HT-29 (cell line): ENCODE measurements at regions not wholly inside any gene's neighbourhood (a gene's known extent, or its start where the extent isn't known, plus 50 kb on each side); places are given as distances from the start of the nearest gene placed in this dataset.
"Not testable (repeated sequence)": the region's sequence is repeated elsewhere in the genome, so short reads cannot be mapped to it uniquely, and the experiment has no call there.

Experiments
- DNase-seq: peaks from one replicate; pipeline ENCODE4 v3.0.0-alpha.2; 2015; ENCODE audit warnings: low spot score

DNA sequence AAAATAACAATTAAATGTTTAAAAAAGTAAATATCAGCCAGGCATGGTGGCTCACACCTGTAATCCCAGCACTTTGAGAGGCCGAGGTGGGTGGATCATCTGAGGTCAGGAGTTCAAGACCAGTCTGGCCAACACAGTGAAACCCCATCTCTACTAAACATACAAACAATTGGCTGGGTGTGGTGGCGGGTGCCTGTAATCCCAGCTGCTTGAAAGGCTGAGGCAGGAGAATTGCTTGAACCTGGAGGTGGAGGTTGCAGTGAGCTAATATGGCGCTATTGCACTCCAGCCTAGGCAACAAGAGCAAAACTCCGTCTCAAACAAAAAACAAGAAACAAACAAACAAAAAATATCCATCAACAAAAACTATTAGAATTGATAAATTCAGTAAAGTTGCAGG, 77.5 kb downstream of the SNX5 start:
- not testable (repeated sequence) for DNase-seq

DNA sequence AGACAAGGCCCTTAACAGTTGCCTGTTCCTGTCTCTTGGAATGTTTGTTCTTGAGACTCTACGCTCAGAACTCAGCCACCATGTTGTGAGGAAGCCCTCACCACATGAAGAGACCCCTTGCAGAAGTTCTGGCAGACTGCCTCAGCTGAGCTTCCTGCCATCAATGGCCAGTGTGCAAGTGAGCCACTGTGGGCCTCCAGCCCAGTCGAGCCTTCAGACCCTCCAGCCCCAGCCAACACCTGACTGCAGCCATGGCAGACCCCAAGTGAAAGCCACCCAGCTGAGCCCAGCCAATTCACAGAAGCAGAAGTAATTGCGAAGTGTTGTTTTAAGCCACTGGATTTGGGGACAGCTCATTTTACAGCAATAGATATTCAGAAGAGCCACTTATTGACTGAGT, 78.3 kb downstream of the SNX5 start:
- DNase-seq = no peak

DNA sequence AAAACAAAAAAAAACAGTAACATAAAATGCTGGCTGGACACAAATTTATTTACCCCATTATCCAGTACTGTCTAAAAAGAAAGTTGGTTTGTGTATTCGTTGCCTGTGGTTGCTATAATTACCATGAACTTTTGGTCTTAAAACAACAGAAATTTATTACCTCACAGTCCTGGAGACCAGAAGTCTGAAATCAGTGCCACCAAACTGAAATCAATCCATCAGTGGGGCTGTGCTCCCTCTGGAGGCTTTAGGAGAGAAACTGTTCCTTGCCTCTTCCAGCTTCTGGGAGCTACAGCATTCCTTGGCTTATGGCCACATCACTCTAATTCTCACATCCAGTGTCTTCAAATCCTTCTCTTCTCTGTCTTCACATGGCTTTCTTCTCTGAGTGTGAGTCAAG, 79.4 kb downstream of the SNX5 start:
- peak; percentile 25 for DNase-seq

DNA sequence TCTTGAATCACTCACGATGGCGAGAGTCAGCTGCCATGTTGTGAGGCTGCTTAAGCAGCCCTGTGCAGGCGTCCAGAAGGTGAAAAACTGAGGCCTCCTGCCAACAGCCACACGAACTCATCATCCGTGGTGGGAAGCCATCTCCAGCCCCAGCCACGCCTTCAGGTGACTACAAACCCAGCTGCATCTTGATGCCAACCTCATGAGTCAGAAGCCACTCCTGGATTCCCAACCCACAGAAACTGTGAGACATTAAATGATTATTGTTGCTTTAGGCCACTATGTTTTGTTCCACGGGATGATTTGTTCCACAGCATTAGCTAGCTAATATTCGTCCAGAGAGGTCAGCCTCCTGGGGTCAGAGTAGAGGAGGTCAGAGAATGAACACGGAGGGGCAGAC, 80.5 kb downstream of the SNX5 start:
- DNase-seq = no peak

DNA sequence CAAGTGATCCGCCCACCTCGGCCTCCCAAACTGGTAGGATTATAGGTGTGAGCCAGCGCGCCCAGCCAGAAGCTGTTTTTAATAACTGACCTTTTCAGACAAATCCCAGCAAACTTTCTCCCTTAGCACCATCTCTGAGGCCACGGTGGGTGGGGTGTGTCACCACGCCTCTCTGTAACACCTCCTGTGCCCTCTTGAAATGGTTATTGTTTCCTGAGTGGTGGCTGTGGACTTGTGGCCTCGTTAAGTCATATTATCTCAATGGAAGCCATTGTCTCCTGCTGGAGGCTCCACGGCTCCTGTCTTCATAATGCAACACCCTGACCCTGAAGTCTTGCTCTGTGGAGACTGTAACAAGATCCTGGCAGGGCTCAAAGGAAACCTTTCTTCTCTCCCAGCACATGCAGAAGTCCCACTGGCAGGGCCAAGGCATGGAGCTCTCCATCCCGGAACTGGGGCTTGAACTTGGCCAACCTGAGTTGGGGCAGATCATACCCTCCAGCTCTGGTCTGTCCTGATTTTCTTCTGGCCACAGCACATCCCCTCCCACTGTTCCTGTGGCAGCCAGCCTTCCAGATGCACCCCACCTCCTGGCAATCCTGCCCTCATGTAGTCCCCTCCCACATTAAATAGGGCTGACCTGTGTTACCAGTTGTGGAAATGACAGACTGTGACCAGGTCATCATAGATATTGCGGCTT, 81.1 kb downstream of the SNX5 start:
- no peak for DNase-seq

DNA sequence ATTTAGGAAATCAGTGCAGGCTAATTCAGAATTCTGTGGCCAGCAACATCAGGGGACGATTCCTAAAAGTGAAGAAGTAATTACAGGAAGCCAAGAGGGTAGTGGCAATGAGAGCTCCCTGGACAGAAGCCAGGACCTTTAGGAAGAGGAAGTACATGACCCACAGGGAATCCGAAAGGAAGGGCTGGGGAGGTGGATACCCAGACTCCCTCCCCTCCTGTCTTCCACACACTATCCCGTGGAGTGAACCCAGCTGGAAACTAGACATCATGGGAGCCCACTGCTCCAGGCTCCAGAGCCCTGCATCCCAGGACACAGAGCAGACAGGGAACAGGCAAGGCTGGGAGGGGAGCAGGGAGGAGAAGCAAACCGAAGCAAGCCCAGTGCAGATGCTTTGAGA, 83.0 kb downstream of the SNX5 start:
- DNase-seq = no peak

DNA sequence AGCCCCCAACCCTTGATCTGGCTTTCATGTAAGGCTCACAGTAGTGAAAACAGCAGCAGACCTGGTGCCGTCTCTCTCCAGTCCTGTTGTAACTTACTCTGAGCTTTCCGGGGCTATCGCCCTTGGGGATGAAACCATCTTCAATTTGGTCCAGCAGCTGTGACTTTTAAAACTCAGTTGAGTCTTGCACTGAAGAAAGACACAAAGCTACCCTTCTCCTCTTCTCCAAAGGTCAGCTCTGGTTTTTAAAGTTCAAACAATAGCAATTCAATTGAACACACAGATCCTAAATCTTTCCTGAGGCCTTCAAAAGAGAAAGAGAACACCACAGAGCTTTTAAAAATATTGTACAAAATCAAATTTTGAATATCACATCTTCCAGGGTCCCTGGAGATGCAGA, 83.5 kb downstream of the SNX5 start:
- DNase-seq = no peak

DNA sequence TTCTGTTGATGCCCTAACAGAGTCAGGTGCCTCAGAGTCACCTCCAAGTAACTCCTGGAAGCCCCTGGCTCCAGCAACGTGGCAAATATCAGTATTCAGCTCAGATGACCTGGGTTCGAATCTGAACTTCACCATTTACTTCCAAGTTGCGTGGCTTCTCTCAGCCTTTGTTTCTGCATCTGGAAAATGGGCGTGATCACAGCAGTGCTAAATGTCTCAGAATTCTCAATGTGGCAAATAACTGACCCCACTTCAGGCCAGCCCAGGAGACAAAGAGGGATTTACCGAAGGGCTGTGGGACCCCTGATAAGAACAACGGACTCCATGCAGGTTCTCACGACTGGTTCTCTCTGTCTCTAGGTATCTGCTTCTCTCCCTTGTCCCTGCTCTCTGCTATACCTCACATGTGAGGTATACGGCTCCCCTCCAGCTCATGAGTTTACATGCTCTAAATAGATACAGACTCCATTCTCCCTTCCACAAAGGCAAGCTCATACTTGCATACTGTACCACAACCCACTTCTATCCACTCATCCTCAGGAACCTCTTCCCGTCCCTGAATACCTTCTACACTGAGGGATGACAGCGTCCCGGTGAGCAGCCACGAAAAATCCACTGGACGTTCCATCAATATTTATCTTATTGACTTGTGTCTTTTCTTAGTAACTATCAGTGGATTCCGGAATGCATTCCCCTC, 84.1 kb downstream of the SNX5 start:
- no peak for DNase-seq

DNA sequence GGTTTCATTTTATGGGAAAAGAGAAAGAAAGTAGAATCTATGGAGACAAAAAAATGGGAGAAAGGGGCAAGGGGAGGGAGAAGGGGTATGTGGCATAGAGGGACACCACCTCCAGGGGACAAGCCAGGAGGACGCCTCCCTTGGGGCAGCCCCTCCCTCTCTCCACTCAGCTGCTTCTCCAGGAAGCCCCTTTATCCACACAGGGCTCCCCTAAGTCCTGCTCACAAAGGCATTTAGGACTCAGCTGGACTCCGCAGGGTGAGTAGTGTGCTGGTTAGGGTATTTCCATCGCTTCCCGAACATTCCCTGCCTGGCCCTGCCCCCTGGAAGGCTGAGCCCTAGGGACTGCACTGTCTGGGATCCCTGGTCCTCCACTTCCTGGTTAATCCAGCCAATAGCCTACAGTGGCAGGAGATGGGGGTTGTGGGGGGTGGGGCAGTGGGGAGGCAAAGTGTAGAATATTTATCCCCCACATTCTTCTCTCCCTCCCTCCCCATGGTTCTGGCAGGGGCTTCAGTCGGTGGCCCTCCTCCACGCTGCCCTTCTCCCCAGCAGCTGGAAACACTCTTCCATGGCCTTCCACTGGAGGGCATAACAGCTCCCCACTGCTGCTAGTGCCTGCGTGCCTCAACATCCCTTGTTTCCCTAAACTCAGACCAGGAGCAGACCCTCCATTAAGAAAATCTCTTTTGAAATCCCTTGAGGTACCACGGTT, 84.8 kb downstream of the SNX5 start:
- DNase-seq = no peak

DNA sequence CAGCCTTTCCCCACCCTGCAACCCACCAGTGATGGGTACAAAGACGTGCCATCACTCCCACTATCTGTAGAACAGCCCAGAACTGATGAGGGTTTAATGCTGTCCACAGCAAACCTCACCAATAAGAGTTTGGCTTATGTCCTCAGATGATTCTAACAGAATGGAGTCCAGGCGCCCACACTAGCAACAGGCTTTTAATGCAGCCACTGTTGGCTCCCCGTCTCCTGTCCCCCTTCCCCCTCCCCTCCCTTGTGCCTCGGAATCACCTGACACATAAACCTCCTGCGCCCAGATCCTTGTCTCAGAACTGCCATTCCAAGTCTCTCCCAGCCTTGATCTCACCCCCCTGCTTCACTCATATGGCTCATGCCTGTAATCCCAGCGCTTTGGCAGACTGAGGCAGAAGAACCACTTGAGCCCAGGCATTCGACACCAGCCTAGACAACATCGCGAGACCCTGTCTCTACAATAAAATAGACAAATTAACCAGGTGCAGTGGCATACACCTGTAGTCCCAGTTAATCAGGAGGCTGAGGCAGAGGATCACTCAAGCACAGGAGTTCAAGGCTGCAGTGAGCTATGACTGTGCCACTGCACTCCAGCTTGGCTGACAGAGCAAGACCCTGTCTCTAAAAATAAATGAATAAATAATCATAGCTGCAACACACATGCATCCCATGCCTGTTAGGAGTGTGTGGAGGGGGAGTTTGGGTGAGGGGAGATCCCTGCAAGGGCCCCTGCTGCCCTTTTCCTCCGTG, 85.6 kb downstream of the SNX5 start:
- DNase-seq = no peak

DNA sequence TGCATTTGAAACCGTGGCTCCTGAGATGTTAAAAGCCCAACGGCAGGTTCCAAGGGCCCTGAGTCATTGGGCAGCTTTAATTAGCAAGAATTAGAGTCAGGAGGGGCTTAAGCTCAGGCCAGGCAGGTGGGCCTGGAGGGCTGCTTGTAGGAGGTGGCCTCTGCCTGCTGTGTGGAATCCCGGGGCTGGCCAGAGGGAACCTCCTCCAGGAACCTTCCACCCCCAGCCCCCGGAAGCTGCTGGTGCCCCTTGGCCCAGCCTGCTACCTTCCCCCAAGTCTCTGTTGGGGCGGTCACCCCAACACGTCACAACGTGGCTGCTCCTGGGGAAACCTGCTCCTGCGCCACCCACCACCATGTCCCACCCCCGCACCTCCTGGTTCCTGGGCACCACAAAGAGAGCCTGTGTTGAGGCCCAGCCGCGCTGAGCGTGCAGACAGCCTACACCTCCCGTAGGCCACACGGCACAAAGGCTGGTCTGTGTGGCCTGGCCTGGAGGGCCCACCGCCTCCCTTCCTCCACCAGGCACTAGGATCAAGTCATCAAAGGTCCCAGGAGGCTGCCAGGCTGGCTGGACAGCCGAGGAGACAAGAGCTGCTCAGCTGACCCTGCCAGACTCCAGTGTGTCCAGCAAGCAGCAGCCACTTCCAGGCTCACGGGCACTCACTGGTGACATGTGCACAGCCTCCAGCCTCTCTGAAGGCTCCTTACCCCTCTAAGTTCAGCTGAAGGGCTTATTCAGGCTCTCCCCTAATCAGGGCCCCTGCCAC, 86.3 kb downstream of the SNX5 start:
- DNase-seq = no peak

DNA sequence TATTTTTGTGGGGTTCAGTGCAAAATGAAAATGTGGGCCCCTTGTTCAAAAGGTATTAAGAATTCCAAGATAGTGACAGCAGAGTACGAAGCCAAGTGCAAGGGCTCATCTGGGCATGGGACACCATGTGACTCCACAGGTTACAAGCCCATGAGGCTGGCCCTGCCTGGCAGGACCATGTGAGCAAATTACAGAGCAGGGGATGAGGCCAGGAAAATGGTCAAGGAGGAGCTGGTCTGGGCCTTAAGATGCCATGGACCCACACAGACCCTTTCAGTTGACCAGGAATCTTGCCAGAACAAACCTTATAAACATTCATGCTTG, 86.9 kb downstream of the SNX5 start:
- no peak for DNase-seq

DNA sequence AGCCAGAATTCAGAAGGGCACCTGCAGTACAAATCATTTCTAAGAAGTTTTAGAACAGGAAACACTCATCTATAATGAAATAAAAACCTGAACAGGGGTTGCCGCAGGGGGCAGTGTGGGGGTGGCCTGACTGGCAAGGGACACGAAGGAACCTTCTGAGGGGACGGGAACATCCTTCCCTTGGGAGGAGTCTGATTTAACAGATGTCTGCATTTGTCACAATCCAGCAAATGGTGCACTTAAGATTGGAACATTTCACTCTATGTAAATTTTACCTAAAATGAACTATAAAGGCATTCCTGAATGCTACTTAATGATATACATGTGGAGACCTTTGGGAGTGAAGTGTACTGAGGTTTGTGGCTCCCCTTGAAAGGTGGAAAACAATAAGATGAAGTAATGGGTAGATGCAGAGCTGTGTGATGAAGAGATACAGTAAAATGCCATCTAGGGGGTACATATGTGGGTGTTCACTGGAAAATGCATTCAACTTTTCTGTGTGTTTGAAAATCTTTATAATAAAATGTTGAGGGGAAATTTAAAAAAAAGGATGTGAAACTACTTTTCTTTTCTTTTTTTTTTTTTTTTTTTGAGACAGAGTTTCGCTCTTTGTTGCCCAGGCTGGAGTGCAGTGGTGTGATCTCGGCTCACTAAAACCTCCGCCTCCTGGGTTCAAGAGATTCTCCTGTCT, 89.5 kb downstream of the SNX5 start:
- DNase-seq = no peak

DNA sequence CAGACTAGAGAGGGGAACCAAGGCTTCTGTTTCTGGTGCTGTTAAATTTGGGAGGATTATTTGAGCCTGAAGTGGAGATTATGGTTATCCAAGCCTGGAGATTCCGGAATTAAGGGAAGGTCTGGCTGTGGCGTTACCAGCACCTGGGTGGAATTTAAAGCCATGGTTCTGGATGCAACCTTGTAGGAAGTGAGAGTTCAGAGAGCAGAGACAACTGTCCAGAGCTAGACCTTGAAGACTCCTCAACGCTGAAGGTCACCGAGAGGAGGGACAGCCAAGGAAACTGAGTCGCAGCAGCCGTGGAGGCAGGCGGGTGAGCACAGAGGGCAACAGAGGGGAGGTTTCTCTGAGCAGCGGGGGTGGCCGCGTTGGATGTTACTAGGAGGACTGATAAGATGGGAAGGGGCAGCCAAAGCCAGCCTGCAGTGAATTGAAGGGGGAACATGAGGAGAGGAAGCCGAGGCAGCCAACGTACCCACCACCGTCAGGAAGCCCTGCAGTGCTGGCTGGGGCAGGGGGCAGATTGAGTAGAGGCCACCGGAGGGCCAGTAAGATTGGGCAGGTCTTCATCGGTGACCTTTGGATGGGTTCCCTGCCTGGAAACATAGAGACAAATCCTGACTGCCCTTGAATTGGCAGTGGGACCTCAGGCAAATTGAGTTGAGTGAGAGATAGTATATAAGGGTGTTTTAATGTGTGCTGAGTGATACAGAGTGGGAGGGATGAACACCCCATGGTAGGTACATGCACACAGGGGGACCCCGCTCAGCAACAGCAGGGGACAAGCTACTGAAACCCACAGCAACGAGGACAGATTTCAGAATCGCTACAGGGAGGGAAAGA, 90.3 kb downstream of the SNX5 start:
- DNase-seq = no peak

DNA sequence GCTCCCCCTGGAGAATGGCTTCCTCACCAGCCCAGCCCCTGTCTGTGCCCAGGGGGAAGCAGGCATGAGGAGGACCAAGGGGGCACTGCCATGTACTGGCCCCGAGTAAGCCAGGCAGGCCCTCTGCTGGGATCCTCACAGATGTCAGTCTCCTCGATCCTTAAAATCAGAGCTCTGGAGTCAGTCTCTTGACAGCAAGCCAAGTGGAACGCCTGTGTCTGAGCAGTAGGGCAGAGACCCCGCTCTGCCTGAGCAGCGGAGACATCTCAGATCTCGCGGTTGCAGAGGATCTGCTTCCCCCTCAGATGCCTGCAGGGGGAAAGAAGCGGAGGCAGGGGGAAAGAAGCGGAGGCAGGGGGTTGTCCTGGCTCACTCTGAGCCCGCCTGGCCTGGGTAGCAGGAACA, 92.6 kb downstream of the SNX5 start:
- no peak for DNase-seq

DNA sequence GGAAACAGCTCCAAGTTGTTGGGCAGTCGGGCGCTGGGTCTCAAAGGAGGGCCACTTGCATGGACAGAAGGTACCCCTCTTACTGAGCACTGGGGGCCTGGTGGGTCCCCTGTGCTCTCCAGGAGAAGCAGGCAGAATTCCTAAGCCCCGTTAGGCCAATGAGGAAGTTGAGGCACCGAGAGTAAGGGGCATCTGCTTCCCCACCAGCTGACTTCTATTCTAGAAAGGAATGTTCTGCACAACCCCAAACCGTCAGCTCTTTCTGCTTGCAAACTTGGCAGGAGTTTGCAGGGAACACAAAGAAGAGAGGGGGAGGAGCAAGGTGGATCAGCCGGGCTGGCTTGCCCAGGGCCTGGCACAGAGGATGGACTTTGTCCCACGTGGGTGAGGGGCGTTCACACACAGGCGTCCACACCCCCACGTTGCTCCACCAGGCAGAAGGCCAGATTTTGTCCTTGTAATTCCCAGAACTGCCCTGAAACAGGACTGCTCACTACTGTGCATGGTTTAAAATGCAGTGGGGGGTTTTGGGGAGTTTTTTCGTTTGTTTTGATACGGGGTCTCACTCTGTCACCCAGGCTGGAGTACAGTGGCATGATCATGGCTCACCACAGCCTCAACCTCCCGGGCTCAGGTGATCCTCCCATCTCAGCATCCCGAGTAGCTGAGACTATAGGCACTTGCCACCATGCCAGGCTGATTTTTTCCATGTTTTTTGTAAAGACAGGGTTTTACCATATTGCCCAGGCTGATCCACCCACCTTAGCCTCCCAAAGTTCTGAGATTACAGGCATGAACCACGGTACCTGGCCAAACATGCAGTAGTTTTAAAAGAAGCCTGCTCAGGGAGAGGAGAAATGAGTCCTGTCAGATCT, 93.3 kb downstream of the SNX5 start:
- DNase-seq = peak; percentile 82

DNA sequence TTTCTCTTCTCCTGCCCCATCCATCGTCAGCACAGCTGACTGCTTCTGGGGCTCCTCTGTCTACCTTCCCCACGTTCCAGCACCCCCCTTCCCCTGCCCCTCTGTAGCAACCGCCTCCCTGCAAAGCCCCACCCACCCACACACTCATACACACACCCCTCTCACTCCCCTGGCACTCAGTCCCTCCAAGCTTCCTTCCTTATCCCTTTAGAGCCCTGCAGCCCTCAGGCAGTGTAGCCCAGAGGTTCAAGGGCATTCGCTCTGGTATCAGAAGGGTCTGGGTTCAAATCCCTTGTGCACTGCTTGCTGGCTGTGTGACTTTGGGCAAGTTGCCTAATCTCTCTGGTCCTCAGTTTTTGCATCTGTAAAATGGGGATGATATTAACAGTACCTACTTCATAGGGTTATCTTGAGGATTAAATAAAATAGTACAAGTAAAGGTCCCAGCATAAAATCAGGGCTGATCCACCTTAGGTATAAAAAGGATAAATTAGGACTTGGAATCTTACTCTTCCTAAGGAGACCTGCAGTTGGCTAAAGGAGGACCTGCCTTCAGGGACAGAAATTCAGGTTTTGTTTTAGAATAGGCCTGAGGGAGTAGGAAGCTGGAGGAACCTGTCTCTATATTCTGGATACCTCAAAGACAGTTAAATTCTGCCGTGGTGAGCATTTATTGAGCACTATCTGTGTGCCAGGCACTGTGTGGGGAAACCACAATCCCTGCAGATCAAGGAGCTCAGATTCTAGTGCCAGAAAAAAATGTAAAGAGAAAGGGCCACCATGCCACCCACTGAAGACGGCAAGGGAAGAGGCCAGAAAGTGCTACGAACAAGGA, 94.1 kb downstream of the SNX5 start:
- no peak for DNase-seq
